ENCODE measurements at regions not wholly inside any gene's neighbourhood (a gene's known extent, or its start where the extent isn't known, plus 50 kb on each side); places are given as distances from the start of the nearest gene placed in this dataset.

GRCh38 chr4:178602833-178603232, 1160.6 kb upstream of the AGA start:
- TF ChIP-seq CTCF (IDR thresholded peaks at IDR 0.05) (no peak), POLR2A (IDR thresholded peaks at IDR 0.05) (no peak)
